Uterus (tissue), 3 donors: ENCODE measurements at regions not wholly inside any gene's neighbourhood (a gene's known extent, or its start where the extent isn't known, plus 50 kb on each side); places are given as distances from the start of the nearest gene placed in this dataset.
A peak's percentile ranks its signal among the peaks of the same experiment; 100 is the strongest.

Source experiments
- DNase-seq, 2 donors: peaks; one replicate each; pipeline ENCODE4 v3.0.0-alpha.2; 2019 to 2020
- H3K27ac ChIP-seq, 2 donors: fragments of 200-600 bp; sonication (generic); 1 replicate in 1 of 2; 2 replicates in 1 of 2; pipeline ENCODE4 v1.5.1; 2016 to 2018
- H3K27me3 ChIP-seq, 2 donors: fragments of 200-600 bp; sonication (generic); one replicate each; pipeline ENCODE4 v1.5.1; 2018 to 2019; ENCODE audit warnings: control low read depth in 1 of 2
- H3K36me3 ChIP-seq, 2 donors: fragments of 200-600 bp; sonication (generic); one replicate each; pipeline ENCODE4 v1.5.1; 2019; ENCODE audit warnings: control low read depth in 1 of 2
- H3K4me1 ChIP-seq, 2 donors: fragments of 200-600 bp; sonication (generic); one replicate each; pipeline ENCODE4 v1.5.1; 2018 to 2019; ENCODE audit warnings: control low read depth in 1 of 2
- H3K4me3 ChIP-seq, 2 donors: fragments of 200-600 bp; sonication (generic); 1 replicate in 1 of 2; 2 replicates in 1 of 2; pipeline ENCODE4 v1.5.1; 2018 to 2019; ENCODE audit warnings: mild to moderate bottlenecking in 1 of 2
- H3K9me3 ChIP-seq, 2 donors: fragments of 200-600 bp; sonication (generic); one replicate each; pipeline ENCODE4 v1.5.1; 2019; ENCODE audit warnings: control low read depth in 1 of 2
- POLR2A ChIP-seq, 2 donors: fragments of 450-650 bp; IDR thresholded peaks; one replicate each; pipeline ENCODE4 v1.6.1; 2016; ENCODE audit warnings: antibody characterized with exemption in 2 of 2, mild to moderate bottlenecking in 1 of 2, moderate library complexity in 1 of 2
- intact Hi-C: fragments of 100-400 bp; cut with DNase I; formaldehyde crosslinking; loops from one replicate; pipeline ENCODE4 v1.15.1; 2023; ENCODE audit warnings: low total_unique reads
- TF ChIP-seq, protein P1 (sequence below), 4 experiments: fragments of 200-600 bp in 2 of 4; fragments of 450-650 bp in 2 of 4; sonication (generic) in 2 of 4; IDR thresholded peaks; one replicate each; pipeline ENCODE4 v1.5.1; 2016 to 2019; ENCODE audit warnings: antibody characterized with exemption in 4 of 4, mild to moderate bottlenecking in 2 of 4, moderate library complexity in 1 of 4
- donor health status: DM: yes; HTN: yes; CAD: no.

- DNase-seq, result peak in 1 of 2 donors; percentile 29
- no peaks in the 10 kb centered on the region for H3K36me3 ChIP-seq
- no peaks in the 10 kb centered on the region for H3K27me3 ChIP-seq
- intact Hi-C loops, result no loop called here
- H3K9me3 ChIP-seq, result no peaks in the 10 kb centered on the region
- H3K27ac ChIP-seq, result peak overlapping the region; percentile 32 to 51
- no peak overlapping the region for H3K4me3 ChIP-seq
- H3K4me1 ChIP-seq, result no peaks in the 10 kb centered on the region
- TF ChIP-seq, protein P1, sequence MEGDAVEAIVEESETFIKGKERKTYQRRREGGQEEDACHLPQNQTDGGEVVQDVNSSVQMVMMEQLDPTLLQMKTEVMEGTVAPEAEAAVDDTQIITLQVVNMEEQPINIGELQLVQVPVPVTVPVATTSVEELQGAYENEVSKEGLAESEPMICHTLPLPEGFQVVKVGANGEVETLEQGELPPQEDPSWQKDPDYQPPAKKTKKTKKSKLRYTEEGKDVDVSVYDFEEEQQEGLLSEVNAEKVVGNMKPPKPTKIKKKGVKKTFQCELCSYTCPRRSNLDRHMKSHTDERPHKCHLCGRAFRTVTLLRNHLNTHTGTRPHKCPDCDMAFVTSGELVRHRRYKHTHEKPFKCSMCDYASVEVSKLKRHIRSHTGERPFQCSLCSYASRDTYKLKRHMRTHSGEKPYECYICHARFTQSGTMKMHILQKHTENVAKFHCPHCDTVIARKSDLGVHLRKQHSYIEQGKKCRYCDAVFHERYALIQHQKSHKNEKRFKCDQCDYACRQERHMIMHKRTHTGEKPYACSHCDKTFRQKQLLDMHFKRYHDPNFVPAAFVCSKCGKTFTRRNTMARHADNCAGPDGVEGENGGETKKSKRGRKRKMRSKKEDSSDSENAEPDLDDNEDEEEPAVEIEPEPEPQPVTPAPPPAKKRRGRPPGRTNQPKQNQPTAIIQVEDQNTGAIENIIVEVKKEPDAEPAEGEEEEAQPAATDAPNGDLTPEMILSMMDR (IDR thresholded peaks at IDR 0.05), result no peak
- TF ChIP-seq POLR2A (IDR thresholded peaks at IDR 0.05), result no peak
Measured at GRCh38 chr14:87131879-87132278, 861.1 kb downstream of the GALC start.

DNA sequence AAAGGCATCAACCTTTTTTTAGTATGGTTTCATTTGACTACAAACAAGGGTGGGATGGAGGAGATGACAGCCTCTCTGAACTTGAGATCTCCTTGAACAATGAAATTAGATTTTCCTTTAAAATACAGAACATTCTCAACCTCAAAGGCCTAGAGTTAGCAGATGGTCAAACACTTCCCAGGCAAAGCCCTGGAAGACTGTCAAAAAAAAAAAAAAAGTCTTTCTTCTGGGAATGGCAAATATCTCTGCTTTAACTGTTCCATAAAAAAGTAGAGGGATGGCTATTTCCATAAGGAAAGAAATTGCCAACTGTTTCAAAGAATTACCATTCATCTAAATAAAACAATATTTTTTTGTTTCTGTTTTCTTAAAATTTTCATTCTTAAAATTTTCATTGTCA lies 870.8 kb downstream of the GALC start:
- no peak overlapping the region for H3K4me3 ChIP-seq
- no peak for TF ChIP-seq POLR2A (IDR thresholded peaks at IDR 0.05)
- TF ChIP-seq, protein P1 (IDR thresholded peaks at IDR 0.05), result no peak
- no peaks in the 10 kb centered on the region for H3K4me1 ChIP-seq
- no peaks in the 10 kb centered on the region for H3K27me3 ChIP-seq
- H3K27ac ChIP-seq, result no peak overlapping the region
- no peaks in the 10 kb centered on the region for H3K36me3 ChIP-seq
- no peak for DNase-seq
- H3K9me3 ChIP-seq, result no peaks in the 10 kb centered on the region
- intact Hi-C loops, result no loop called here

- no peaks in the 10 kb centered on the region for H3K9me3 ChIP-seq
Measured at GRCh38 chr14:87121716-87122115, 871.3 kb downstream of the GALC start.

GRCh38 chr14:87115234-87115633 lies 877.7 kb downstream of the GALC start:
- TF ChIP-seq, protein P1 (IDR thresholded peaks at IDR 0.05), result no peak
- TF ChIP-seq POLR2A (IDR thresholded peaks at IDR 0.05), result no peak
- H3K27ac ChIP-seq, result no peak overlapping the region
- no peaks in the 10 kb centered on the region for H3K27me3 ChIP-seq
- no peaks in the 10 kb centered on the region for H3K36me3 ChIP-seq
- H3K4me3 ChIP-seq, result no peak overlapping the region
- intact Hi-C loops, result no loop called here
- H3K4me1 ChIP-seq, result no peaks in the 10 kb centered on the region
- H3K9me3 ChIP-seq, result no peaks in the 10 kb centered on the region
- no peak for DNase-seq

More at GRCh38 chr14:87121716-87122115, 871.3 kb downstream of the GALC start:
- DNase-seq, result no peak
- no peak for TF ChIP-seq POLR2A (IDR thresholded peaks at IDR 0.05)
- TF ChIP-seq, protein P1 (IDR thresholded peaks at IDR 0.05), result no peak
- Histone ChIP-seq H3K36me3 (no peaks in the 10 kb centered on the region), H3K27me3 (no peaks in the 10 kb centered on the region), H3K27ac (no peak overlapping the region), H3K4me3 (no peak overlapping the region), H3K4me1 (no peaks in the 10 kb centered on the region)
- intact Hi-C loops, result no loop called here

- TF ChIP-seq, protein P1 (IDR thresholded peaks at IDR 0.05), result no peak
- TF ChIP-seq POLR2A (IDR thresholded peaks at IDR 0.05), result no peak
- no peak overlapping the region for H3K4me3 ChIP-seq
- H3K36me3 ChIP-seq, result no peaks in the 10 kb centered on the region
- DNase-seq, result no peak
- H3K4me1 ChIP-seq, result no peaks in the 10 kb centered on the region
- no peak overlapping the region for H3K27ac ChIP-seq
- no peaks in the 10 kb centered on the region for H3K27me3 ChIP-seq
- no peaks in the 10 kb centered on the region for H3K9me3 ChIP-seq
- intact Hi-C loops, result no loop called here
Measured at GRCh38 chr14:87113286-87113685, 879.7 kb downstream of the GALC start.
